ENCODE measurements at regions not wholly inside any gene's neighbourhood (a gene's known extent, or its start where the extent isn't known, plus 50 kb on each side); places are given as distances from the start of the nearest gene placed in this dataset.
A peak's percentile ranks its signal among the peaks of the same experiment; 100 is the strongest.

DNA sequence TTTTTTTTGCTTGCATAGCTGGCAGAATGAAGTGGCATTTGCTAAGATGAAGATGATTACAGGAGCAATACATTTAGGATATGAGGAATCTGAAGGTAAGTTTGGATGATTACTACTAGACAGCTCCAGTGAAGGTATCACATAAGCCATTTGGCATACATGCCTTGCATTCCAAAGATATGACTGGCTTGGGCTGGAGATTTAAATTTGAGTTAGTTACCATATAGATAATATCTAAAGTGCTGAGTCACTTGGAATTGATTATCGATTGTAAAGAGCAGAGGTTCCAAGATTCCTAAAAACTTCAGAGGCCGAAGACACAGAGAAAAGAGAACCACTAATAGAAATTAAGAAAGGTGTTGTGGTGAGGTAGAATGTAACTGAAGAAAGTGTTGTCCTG, 1026.4 kb downstream of the DSC3 start:
- Histone ChIP-seq H3K27me3 (ENCODE audit: insufficient read depth, poor library complexity, severe bottlenecking) (no peaks in the 10 kb centered on the region), H3K4me3 (replicated peaks; ENCODE audit: insufficient read depth, low read length) (no peak overlapping the region), H3K27ac (replicated peaks) (no peak overlapping the region)
- no peak for TF ChIP-seq GABPA (IDR thresholded peaks at IDR 0.05; ENCODE audit: low read depth)
- TF ChIP-seq, protein P1, sequence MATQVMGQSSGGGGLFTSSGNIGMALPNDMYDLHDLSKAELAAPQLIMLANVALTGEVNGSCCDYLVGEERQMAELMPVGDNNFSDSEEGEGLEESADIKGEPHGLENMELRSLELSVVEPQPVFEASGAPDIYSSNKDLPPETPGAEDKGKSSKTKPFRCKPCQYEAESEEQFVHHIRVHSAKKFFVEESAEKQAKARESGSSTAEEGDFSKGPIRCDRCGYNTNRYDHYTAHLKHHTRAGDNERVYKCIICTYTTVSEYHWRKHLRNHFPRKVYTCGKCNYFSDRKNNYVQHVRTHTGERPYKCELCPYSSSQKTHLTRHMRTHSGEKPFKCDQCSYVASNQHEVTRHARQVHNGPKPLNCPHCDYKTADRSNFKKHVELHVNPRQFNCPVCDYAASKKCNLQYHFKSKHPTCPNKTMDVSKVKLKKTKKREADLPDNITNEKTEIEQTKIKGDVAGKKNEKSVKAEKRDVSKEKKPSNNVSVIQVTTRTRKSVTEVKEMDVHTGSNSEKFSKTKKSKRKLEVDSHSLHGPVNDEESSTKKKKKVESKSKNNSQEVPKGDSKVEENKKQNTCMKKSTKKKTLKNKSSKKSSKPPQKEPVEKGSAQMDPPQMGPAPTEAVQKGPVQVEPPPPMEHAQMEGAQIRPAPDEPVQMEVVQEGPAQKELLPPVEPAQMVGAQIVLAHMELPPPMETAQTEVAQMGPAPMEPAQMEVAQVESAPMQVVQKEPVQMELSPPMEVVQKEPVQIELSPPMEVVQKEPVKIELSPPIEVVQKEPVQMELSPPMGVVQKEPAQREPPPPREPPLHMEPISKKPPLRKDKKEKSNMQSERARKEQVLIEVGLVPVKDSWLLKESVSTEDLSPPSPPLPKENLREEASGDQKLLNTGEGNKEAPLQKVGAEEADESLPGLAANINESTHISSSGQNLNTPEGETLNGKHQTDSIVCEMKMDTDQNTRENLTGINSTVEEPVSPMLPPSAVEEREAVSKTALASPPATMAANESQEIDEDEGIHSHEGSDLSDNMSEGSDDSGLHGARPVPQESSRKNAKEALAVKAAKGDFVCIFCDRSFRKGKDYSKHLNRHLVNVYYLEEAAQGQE (IDR thresholded peaks at IDR 0.05; ENCODE audit: insufficient replicate concordance, low read depth) = no peak
- TF ChIP-seq, protein P2, sequence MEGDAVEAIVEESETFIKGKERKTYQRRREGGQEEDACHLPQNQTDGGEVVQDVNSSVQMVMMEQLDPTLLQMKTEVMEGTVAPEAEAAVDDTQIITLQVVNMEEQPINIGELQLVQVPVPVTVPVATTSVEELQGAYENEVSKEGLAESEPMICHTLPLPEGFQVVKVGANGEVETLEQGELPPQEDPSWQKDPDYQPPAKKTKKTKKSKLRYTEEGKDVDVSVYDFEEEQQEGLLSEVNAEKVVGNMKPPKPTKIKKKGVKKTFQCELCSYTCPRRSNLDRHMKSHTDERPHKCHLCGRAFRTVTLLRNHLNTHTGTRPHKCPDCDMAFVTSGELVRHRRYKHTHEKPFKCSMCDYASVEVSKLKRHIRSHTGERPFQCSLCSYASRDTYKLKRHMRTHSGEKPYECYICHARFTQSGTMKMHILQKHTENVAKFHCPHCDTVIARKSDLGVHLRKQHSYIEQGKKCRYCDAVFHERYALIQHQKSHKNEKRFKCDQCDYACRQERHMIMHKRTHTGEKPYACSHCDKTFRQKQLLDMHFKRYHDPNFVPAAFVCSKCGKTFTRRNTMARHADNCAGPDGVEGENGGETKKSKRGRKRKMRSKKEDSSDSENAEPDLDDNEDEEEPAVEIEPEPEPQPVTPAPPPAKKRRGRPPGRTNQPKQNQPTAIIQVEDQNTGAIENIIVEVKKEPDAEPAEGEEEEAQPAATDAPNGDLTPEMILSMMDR (IDR thresholded peaks at IDR 0.05; ENCODE audit: insufficient read depth, low read length) = no peak
- no peak for TF ChIP-seq POLR2AphosphoS5 (IDR thresholded peaks at IDR 0.05; ENCODE audit: low read depth)
- TF ChIP-seq SPI1 (IDR thresholded peaks at IDR 0.05; ENCODE audit: borderline replicate concordance, low read depth) = no peak
- DNase-seq (ENCODE audit: low read depth in 1 of 2, low spot score in 1 of 2) = no peak

DNA sequence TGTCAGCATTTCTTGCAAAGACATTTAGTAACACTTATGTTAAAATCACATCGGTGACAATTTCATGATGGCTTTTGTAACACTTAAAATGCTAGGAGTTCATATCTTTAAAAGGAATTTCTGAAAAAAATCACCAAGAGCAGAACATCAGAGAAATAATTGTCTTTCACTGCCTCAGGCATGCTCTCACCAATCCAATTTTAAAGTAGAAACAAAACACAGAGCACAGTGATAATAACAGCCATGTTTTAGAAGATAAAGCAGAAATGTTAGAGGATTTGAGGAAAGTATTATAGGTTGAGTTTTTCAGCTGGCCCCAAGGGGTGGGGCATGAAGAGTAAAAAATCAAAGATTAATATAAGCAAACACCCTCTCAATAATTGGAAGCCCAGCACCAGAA, 1037.6 kb downstream of the DSC3 start:
- Histone ChIP-seq H3K4me3 (replicated peaks; ENCODE audit: insufficient read depth, low read length) (no peak overlapping the region), H3K27ac (replicated peaks) (no peak overlapping the region), H3K27me3 (ENCODE audit: insufficient read depth, poor library complexity, severe bottlenecking) (no peaks in the 10 kb centered on the region)
- DNase-seq (ENCODE audit: low read depth in 1 of 2, low spot score in 1 of 2) = no peak
- no peak for TF ChIP-seq POLR2AphosphoS5 (IDR thresholded peaks at IDR 0.05; ENCODE audit: low read depth)
- TF ChIP-seq, protein P2 (IDR thresholded peaks at IDR 0.05; ENCODE audit: insufficient read depth, low read length) = no peak
- TF ChIP-seq, protein P1 (IDR thresholded peaks at IDR 0.05; ENCODE audit: insufficient replicate concordance, low read depth) = no peak
- no peak for TF ChIP-seq SPI1 (IDR thresholded peaks at IDR 0.05; ENCODE audit: borderline replicate concordance, low read depth)
- no peak for TF ChIP-seq GABPA (IDR thresholded peaks at IDR 0.05; ENCODE audit: low read depth)

DNA sequence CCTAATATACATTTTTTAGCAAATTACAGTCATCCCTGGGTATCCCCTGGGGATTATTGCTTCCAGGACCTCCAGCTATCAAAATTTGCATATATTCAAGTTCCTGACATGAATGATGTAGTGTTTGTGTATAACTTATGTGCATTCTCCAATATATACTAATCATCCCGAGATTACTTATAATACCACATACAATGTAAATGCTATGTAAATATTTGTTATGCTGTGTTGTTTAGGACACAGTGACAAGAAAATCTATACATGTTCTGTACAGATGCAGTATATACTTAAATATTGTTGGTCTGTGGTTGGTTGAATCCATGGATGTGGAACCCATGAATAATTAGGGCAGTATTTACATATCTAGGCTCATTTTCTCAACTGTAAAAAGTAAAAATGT, 1060.3 kb downstream of the DSC3 start:
- no peak for TF ChIP-seq SPI1 (IDR thresholded peaks at IDR 0.05; ENCODE audit: borderline replicate concordance, low read depth)
- H3K4me3 ChIP-seq (replicated peaks; ENCODE audit: insufficient read depth, low read length) = no peak overlapping the region
- H3K27ac ChIP-seq (replicated peaks) = no peak overlapping the region
- no peak for DNase-seq (ENCODE audit: low read depth in 1 of 2, low spot score in 1 of 2)
- no peaks in the 10 kb centered on the region for H3K27me3 ChIP-seq (ENCODE audit: insufficient read depth, poor library complexity, severe bottlenecking)

DNA sequence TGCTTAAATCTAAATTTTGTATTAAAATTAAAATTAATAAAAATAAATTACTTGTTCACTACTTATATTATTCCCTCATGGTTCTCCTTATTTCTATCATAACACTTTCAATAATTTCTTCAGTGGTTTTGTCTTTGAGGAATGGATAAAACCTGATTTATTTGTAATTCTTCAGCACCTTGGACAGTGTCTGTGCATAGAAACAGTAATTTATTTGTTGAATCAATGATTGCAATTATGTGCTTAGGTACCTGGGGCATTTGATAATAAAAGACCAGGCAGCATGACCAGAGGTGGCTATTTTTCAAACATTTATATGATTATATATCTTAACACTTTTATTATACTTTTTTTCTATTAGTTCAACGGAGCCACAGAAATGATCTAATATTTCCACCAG, 1062.7 kb downstream of the DSC3 start:
- Histone ChIP-seq H3K27me3 (ENCODE audit: insufficient read depth, poor library complexity, severe bottlenecking) (no peaks in the 10 kb centered on the region), H3K4me3 (replicated peaks; ENCODE audit: insufficient read depth, low read length) (no peak overlapping the region), H3K27ac (replicated peaks) (no peak overlapping the region)
- no peak for TF ChIP-seq SPI1 (IDR thresholded peaks at IDR 0.05; ENCODE audit: borderline replicate concordance, low read depth)
- TF ChIP-seq, protein P2 (IDR thresholded peaks at IDR 0.05; ENCODE audit: insufficient read depth, low read length) = no peak
- TF ChIP-seq, protein P1 (IDR thresholded peaks at IDR 0.05; ENCODE audit: insufficient replicate concordance, low read depth) = peak; percentile 93
- DNase-seq (ENCODE audit: low read depth in 1 of 2, low spot score in 1 of 2) = no peak
